ENCODE measurements at regions not wholly inside any gene's neighbourhood (a gene's known extent, or its start where the extent isn't known, plus 50 kb on each side); places are given as distances from the start of the nearest gene placed in this dataset.

DNA sequence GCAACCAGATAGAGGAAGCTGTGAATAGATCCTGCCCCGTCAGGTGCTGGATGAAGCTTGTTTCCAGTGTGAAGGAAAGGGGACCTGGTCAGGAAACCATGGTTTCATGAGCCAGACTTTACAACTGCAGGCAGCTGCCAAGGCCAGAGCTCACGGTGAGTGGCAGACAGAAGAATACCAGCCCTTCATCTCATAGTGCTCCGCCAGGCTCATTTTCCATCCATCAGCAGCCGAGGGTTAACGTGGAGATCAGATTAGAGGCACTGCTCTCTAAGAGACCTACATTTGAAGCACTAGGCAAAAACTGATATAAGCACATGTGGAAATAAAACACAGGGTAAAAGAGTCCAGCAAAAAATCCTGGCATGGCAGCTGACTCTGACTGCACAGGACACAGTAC is 172.4 kb downstream of the CD24 start:
- Histone ChIP-seq H3K36me3 (no peaks in the 10 kb centered on the region), H3K27me3 (peaks cover 2% of the 10 kb centered on the region), H3K27ac (no peak overlapping the region), H3K9me3 (no peaks in the 10 kb centered on the region), H3K4me3 (no peak overlapping the region), H3K4me1 (no peaks in the 10 kb centered on the region)
- TF ChIP-seq, protein P1, sequence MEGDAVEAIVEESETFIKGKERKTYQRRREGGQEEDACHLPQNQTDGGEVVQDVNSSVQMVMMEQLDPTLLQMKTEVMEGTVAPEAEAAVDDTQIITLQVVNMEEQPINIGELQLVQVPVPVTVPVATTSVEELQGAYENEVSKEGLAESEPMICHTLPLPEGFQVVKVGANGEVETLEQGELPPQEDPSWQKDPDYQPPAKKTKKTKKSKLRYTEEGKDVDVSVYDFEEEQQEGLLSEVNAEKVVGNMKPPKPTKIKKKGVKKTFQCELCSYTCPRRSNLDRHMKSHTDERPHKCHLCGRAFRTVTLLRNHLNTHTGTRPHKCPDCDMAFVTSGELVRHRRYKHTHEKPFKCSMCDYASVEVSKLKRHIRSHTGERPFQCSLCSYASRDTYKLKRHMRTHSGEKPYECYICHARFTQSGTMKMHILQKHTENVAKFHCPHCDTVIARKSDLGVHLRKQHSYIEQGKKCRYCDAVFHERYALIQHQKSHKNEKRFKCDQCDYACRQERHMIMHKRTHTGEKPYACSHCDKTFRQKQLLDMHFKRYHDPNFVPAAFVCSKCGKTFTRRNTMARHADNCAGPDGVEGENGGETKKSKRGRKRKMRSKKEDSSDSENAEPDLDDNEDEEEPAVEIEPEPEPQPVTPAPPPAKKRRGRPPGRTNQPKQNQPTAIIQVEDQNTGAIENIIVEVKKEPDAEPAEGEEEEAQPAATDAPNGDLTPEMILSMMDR (IDR thresholded peaks at IDR 0.05): no peak
- TF ChIP-seq POLR2A (IDR thresholded peaks at IDR 0.05) (no peak), EP300 (IDR thresholded peaks at IDR 0.05) (no peak), POLR2AphosphoS5 (IDR thresholded peaks at IDR 0.05) (no peak)
- DNase-seq (ENCODE audit: low spot score in 2 of 2): no peak
- WGBS: 81% methylated on average over 5 of the region's 5 CpGs

DNA sequence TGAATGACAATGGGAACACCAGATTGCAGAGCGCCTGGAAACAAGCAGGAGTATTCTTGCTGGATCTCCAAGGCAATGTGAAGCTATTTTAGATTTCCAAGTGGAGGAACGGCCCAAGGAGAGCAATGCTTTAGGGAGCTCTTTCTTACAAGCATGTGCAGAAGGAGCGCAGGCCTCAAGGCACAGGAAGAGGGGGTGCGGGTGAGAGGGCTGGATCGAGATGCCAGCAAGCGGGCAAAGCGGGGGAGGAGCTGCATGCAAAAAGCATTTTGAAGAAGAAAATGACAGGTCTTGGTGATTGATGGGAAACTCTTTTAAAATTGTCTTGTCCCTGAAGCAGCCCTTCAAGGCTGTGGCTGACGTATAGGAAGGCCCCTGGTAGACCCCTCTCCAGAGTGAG is 171.9 kb downstream of the QRSL1 start:
- Histone ChIP-seq H3K4me1 (no peaks in the 10 kb centered on the region), H3K27ac (no peak overlapping the region), H3K4me3 (no peak overlapping the region), H3K36me3 (no peaks in the 10 kb centered on the region), H3K9me3 (no peaks in the 10 kb centered on the region), H3K27me3 (peaks cover 2% of the 10 kb centered on the region)
- 94% methylated on average over 8 of the region's 8 CpGs for WGBS
- DNase-seq (ENCODE audit: low spot score in 2 of 2): no peak
- TF ChIP-seq POLR2A (IDR thresholded peaks at IDR 0.05): no peak
- TF ChIP-seq POLR2AphosphoS5 (IDR thresholded peaks at IDR 0.05): no peak
- TF ChIP-seq EP300 (IDR thresholded peaks at IDR 0.05): no peak
- TF ChIP-seq, protein P1 (IDR thresholded peaks at IDR 0.05): no peak

GRCh38 chr6:106800379-106800778 is 171.0 kb downstream of the QRSL1 start:
- no peak for DNase-seq (ENCODE audit: low spot score in 2 of 2)
- Histone ChIP-seq H3K27ac (no peak overlapping the region), H3K4me1 (no peaks in the 10 kb centered on the region), H3K4me3 (no peak overlapping the region), H3K27me3 (peaks cover 2% of the 10 kb centered on the region), H3K36me3 (no peaks in the 10 kb centered on the region), H3K9me3 (no peaks in the 10 kb centered on the region)
- no peak for TF ChIP-seq EP300 (IDR thresholded peaks at IDR 0.05)
- no peak for TF ChIP-seq POLR2A (IDR thresholded peaks at IDR 0.05)
- TF ChIP-seq, protein P1 (IDR thresholded peaks at IDR 0.05): no peak
- TF ChIP-seq POLR2AphosphoS5 (IDR thresholded peaks at IDR 0.05): no peak
- WGBS: 73% methylated on average over 5 of the region's 5 CpGs

DNA sequence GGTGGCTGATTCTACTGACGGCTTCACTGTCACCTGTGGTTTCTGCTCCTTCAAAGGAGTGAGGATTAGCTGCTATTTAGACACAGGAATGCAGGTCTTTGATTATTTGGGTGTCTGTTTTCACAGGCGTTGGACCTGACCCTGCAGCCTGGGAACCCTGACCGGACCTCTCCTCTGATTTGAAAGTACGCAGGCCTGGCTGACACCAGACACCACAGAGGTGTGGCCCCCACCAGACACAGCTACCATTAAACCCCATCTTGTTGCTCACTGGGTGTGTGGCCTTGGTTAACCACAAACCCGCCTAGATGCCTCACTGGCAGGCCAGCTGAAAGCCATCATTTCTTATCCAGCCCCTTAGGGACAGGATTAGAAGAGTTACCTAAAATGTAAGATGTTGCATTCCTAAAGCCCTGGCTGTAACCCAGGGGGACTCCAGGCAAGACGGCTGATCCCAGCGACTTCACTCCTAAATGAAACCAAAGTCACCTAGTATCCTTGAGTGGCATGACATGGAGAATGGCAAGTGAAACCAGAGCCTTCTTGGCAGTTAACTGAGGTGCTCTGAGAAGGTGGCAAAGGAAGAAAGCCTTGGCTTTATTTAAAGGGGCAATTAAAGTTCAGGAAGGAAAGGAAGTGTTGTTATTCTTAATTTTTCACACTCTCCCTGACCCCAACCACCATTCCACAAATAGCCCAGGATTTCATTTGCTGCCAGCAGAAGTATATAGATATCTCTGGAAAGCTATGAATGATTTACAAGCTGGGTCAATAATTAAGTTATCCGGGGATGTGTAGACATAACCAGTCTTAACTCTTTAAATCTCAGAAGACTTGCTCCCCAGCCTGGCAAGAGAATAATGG is 169.9 kb downstream of the QRSL1 start:
- Histone ChIP-seq H3K9me3 (no peaks in the 10 kb centered on the region), H3K4me1 (no peaks in the 10 kb centered on the region), H3K4me3 (no peak overlapping the region), H3K27ac (no peak overlapping the region), H3K36me3 (no peaks in the 10 kb centered on the region), H3K27me3 (peaks cover 2% of the 10 kb centered on the region)
- no peak for DNase-seq (ENCODE audit: low spot score in 2 of 2)
- TF ChIP-seq POLR2AphosphoS5 (IDR thresholded peaks at IDR 0.05) (no peak), EP300 (IDR thresholded peaks at IDR 0.05) (no peak), POLR2A (IDR thresholded peaks at IDR 0.05) (no peak)
- TF ChIP-seq, protein P1 (IDR thresholded peaks at IDR 0.05): no peak
- 62% methylated on average over 8 of the region's 8 CpGs for WGBS

DNA sequence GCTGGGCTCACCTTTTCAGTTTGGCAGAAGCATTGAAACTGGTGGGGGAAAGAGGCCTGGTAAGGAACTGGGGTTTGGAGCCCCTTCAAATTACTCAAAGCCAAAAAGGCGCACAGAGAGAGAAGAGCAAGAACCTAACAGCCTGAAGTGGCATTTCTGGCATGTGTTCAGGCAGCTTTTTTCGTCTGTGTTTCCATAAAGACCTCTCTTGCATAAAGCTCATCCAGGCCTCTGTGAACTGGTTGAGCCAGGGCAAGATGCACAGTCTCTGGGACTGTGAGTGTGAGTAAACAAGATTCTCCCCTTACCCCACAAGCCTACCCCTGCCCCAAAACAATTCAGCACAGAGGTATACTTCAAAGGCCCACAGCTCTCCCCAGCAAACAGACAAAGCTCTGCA is 167.8 kb downstream of the QRSL1 start:
- 80% methylated on average over 2 of the region's 2 CpGs for WGBS
- Histone ChIP-seq H3K9me3 (no peaks in the 10 kb centered on the region), H3K27me3 (peaks cover 2% of the 10 kb centered on the region), H3K27ac (no peak overlapping the region), H3K4me1 (no peaks in the 10 kb centered on the region), H3K4me3 (no peak overlapping the region), H3K36me3 (no peaks in the 10 kb centered on the region)
- TF ChIP-seq POLR2AphosphoS5 (IDR thresholded peaks at IDR 0.05) (no peak), POLR2A (IDR thresholded peaks at IDR 0.05) (no peak), EP300 (IDR thresholded peaks at IDR 0.05) (no peak)
- TF ChIP-seq, protein P1 (IDR thresholded peaks at IDR 0.05): no peak
- DNase-seq (ENCODE audit: low spot score in 2 of 2): no peak
